Natural killer cell (primary cell): ENCODE measurements at regions not wholly inside any gene's neighbourhood (a gene's known extent, or its start where the extent isn't known, plus 50 kb on each side); places are given as distances from the start of the nearest gene placed in this dataset.

ENCODE experiments used
- ATAC-seq, 3 donors: fragments of 150-1000 bp in 2 of 3; fragments of 200-7000 bp in 1 of 3; cut with Tn5 transposase; 1 replicate in 1 of 3; 2 replicates in 2 of 3; pipeline ENCODE4 v1.10.0; 2021; ENCODE audit warnings: mild to moderate bottlenecking in 2 of 3, moderate library complexity in 2 of 3
- DNase-seq, 2 donors: peaks; one replicate each; pipeline versions ENCODE4 v3.0.0 to v3.0.0-alpha.2; 2013 to 2021; ENCODE audit warnings: mixed read lengths in 1 of 2
- H3K27ac ChIP-seq: one replicate; pipeline ENCODE4 v1.5.1; 2013; ENCODE audit warnings: mild to moderate bottlenecking, low read length
- H3K27me3 ChIP-seq: one replicate; pipeline ENCODE4 v1.6.1; 2013; ENCODE audit warnings: low read length; ENCODE audit not compliant: control insufficient read depth, insufficient read depth
- H3K36me3 ChIP-seq: one replicate; pipeline ENCODE4 v1.6.1; 2013; ENCODE audit warnings: low read length; ENCODE audit not compliant: control insufficient read depth, insufficient read depth
- H3K4me1 ChIP-seq: one replicate; pipeline ENCODE4 v1.6.1; 2013; ENCODE audit warnings: low read length; ENCODE audit not compliant: control insufficient read depth, insufficient read depth
- H3K4me3 ChIP-seq: one replicate; pipeline ENCODE4 v1.5.1; 2013; ENCODE audit warnings: low read length
- H3K9me3 ChIP-seq: one replicate; pipeline ENCODE4 v1.6.1; 2013; ENCODE audit warnings: low read length; ENCODE audit not compliant: control insufficient read depth, insufficient read depth
- H3K27ac Mint-ChIP-seq, 2 donors: one replicate each; pipeline ENCODE4 v1.8.0; 2022; ENCODE audit warnings: mild to moderate bottlenecking in 2 of 2, mixed read lengths in 2 of 2, moderate library complexity in 1 of 2
- H3K27me3 Mint-ChIP-seq, 2 donors: one replicate each; pipeline ENCODE4 v1.8.0; 2022; ENCODE audit warnings: low read depth in 2 of 2, mixed read lengths in 2 of 2
- H3K36me3 Mint-ChIP-seq: one replicate; pipeline ENCODE4 v1.8.0; 2022; ENCODE audit warnings: mixed read lengths
- H3K4me1 Mint-ChIP-seq, 2 donors: one replicate each; pipeline ENCODE4 v1.8.0; 2022; ENCODE audit warnings: mixed read lengths in 2 of 2
- H3K4me3 Mint-ChIP-seq: one replicate; pipeline ENCODE4 v1.8.0; 2022; ENCODE audit warnings: mild to moderate bottlenecking, moderate library complexity, mixed read lengths
- H3K9me3 Mint-ChIP-seq, 2 donors: one replicate each; pipeline ENCODE4 v1.8.0; 2022; ENCODE audit warnings: mixed read lengths in 2 of 2
- CTCF ChIP-seq: fragments of 200-600 bp; IDR thresholded peaks from one replicate; pipeline ENCODE4 v1.8.0; 2022; ENCODE audit warnings: antibody characterized with exemption
- WGBS: methylation state at CpG from one replicate; pipeline ENCODE4 v1.1.7; 2013; ENCODE audit warnings: missing lambda C conversion rate; ENCODE audit not compliant: insufficient coverage; 5-methylcytosine and 5-hydroxymethylcytosine counted together
- intact Hi-C: fragments of 100-400 bp; cut with micrococcal nuclease; formaldehyde crosslinking; loops from one replicate; pipeline ENCODE4 v1.14.2; 2022

GRCh38 chr3:69448877-69449276 lies 63.0 kb upstream of the FRMD4B start:
- no peaks in the 10 kb centered on the region for H3K4me1 ChIP-seq
- no peak for TF ChIP-seq CTCF
- no peaks in the 10 kb centered on the region for H3K27me3 ChIP-seq
- WGBS, result 79% methylated on average over 3 of the region's 3 CpGs
- Mint-ChIP-seq H3K36me3 (no peaks in the 10 kb centered on the region), H3K27me3 (peaks cover 7 to 14% of the 10 kb centered on the region in 2 donors), H3K4me3 (no peak overlapping the region), H3K27ac (no peak overlapping the region), H3K9me3 (no peaks in the 10 kb centered on the region), H3K4me1 (no peaks in the 10 kb centered on the region)
- no peaks in the 10 kb centered on the region for H3K36me3 ChIP-seq
- no peak overlapping the region for H3K27ac ChIP-seq
- ATAC-seq, result no peak
- DNase-seq, result no peak
- intact Hi-C loops, result no loop called here
- no peak overlapping the region for H3K4me3 ChIP-seq
- no peaks in the 10 kb centered on the region for H3K9me3 ChIP-seq

- Mint-ChIP-seq H3K27ac (no peak overlapping the region), H3K9me3 (no peaks in the 10 kb centered on the region), H3K4me3 (no peak overlapping the region), H3K27me3 (peaks cover 7 to 8% of the 10 kb centered on the region in 2 donors), H3K36me3 (no peaks in the 10 kb centered on the region), H3K4me1 (no peaks in the 10 kb centered on the region)
- DNase-seq (no peak), ATAC-seq (no peak)
- Histone ChIP-seq H3K27ac (no peak overlapping the region), H3K9me3 (no peaks in the 10 kb centered on the region), H3K4me3 (no peak overlapping the region), H3K36me3 (no peaks in the 10 kb centered on the region), H3K27me3 (no peaks in the 10 kb centered on the region), H3K4me1 (no peaks in the 10 kb centered on the region)
- intact Hi-C loops, result no loop called here
- 89% methylated on average over 5 of the region's 6 CpGs for WGBS
- no peak for TF ChIP-seq CTCF
Observed at GRCh38 chr3:69446402-69447072, 60.6 kb upstream of the FRMD4B start.

GRCh38 chr3:69445498-69445897 lies 59.6 kb upstream of the FRMD4B start:
- peaks cover 0 to 8% of the 10 kb centered on the region in 2 donors for H3K27me3 Mint-ChIP-seq
- H3K4me3 Mint-ChIP-seq, result no peak overlapping the region
- no peaks in the 10 kb centered on the region for H3K36me3 Mint-ChIP-seq
- WGBS, result 90% methylated on average over 3 of the region's 3 CpGs
- Histone ChIP-seq H3K9me3 (no peaks in the 10 kb centered on the region), H3K36me3 (no peaks in the 10 kb centered on the region), H3K27ac (no peak overlapping the region), H3K4me1 (no peaks in the 10 kb centered on the region), H3K27me3 (no peaks in the 10 kb centered on the region), H3K4me3 (no peak overlapping the region)
- no peak for DNase-seq
- ATAC-seq, result no peak
- H3K9me3 Mint-ChIP-seq, result no peaks in the 10 kb centered on the region
- intact Hi-C loops, result no loop called here
- H3K27ac Mint-ChIP-seq, result no peak overlapping the region
- no peaks in the 10 kb centered on the region for H3K4me1 Mint-ChIP-seq
- no peak for TF ChIP-seq CTCF

DNA sequence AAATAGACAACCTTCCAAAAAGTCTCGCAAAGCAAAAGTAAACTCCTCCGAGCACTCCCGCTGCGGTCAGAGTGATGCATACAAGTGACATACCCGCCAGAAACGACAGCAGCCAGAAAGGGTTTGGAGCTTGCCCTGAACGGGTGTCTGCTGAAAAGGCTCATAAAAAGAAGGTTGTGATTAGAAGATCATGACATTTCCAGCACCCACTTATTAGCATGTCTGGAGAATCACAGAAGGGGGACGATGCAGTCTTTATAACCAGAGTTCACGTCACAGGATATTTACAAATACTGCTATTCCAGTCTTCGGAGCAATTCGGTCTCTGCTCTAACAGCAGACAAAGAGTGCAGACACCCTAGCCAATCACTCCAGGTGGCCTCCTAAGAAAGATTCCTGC lies 59.1 kb upstream of the FRMD4B start:
- H3K36me3 Mint-ChIP-seq, result no peaks in the 10 kb centered on the region
- no peak overlapping the region for H3K4me3 Mint-ChIP-seq
- intact Hi-C loops, result no loop called here
- no peak overlapping the region for H3K27ac Mint-ChIP-seq
- DNase-seq (no peak), ATAC-seq (no peak)
- no peaks in the 10 kb centered on the region for H3K4me1 ChIP-seq
- H3K9me3 Mint-ChIP-seq, result no peaks in the 10 kb centered on the region
- H3K27ac ChIP-seq, result no peak overlapping the region
- H3K27me3 ChIP-seq, result no peaks in the 10 kb centered on the region
- TF ChIP-seq CTCF, result no peak
- no peaks in the 10 kb centered on the region for H3K9me3 ChIP-seq
- peaks cover 0 to under 1% of the 10 kb centered on the region in 2 donors for H3K4me1 Mint-ChIP-seq
- H3K27me3 Mint-ChIP-seq, result peaks cover 0 to 8% of the 10 kb centered on the region in 2 donors
- 92% methylated on average over 11 of the region's 11 CpGs for WGBS
- no peak overlapping the region for H3K4me3 ChIP-seq
- H3K36me3 ChIP-seq, result no peaks in the 10 kb centered on the region
